Fibroblast of villous mesenchyme (primary cell): ENCODE measurements at regions not wholly inside any gene's neighbourhood (a gene's known extent, or its start where the extent isn't known, plus 50 kb on each side); places are given as distances from the start of the nearest gene placed in this dataset.

Experiments
- DNase-seq: peaks from one replicate; pipeline ENCODE4 v3.0.0-alpha.2; 2010; ENCODE audit warnings: low read depth
- H3K4me3 ChIP-seq: 2 replicates; pipeline ENCODE4 v1.5.1; 2011; ENCODE audit warnings: low read depth, mild to moderate bottlenecking, low read length
- TF ChIP-seq, protein P1 (sequence below): IDR thresholded peaks from 2 replicates; pipeline ENCODE4 v1.5.1; 2012; ENCODE audit warnings: low read depth, mild to moderate bottlenecking, low read length; ENCODE audit not compliant: insufficient read depth

DNA sequence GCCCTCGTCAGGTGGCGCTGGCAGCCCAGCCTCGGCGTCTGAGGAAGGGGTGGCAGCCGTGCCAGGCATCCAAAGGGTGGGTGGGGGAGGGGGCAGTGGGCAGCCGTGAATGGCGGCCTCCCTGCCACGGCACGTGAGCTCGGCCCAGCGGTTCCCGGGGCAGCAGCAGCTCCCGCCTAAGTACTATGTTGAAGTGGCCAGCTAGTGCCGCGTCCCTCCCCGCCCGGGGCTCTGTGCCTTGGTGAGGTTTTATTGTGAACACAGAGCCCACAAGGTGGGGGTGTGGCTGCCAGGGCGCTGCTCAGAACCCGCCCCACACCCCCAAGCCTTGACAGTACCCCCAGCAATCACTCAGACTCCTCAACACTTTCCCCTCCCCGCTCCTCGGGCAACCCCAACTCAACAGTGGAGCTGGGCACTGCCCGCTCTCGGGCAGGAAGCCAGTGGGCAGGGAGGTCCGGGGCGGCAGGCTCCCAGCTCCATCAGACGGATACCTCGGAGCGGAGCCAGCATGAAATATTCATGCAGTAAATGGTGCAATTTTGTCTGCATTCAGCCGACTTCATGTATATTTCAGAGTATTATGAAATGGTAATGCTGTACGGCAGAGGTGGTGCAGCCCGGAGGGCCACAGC, 80.4 kb downstream of the ENGASE start:
- no peak overlapping the region for H3K4me3 ChIP-seq
- DNase-seq: no peak
- TF ChIP-seq, protein P1, sequence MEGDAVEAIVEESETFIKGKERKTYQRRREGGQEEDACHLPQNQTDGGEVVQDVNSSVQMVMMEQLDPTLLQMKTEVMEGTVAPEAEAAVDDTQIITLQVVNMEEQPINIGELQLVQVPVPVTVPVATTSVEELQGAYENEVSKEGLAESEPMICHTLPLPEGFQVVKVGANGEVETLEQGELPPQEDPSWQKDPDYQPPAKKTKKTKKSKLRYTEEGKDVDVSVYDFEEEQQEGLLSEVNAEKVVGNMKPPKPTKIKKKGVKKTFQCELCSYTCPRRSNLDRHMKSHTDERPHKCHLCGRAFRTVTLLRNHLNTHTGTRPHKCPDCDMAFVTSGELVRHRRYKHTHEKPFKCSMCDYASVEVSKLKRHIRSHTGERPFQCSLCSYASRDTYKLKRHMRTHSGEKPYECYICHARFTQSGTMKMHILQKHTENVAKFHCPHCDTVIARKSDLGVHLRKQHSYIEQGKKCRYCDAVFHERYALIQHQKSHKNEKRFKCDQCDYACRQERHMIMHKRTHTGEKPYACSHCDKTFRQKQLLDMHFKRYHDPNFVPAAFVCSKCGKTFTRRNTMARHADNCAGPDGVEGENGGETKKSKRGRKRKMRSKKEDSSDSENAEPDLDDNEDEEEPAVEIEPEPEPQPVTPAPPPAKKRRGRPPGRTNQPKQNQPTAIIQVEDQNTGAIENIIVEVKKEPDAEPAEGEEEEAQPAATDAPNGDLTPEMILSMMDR: no peak

DNA sequence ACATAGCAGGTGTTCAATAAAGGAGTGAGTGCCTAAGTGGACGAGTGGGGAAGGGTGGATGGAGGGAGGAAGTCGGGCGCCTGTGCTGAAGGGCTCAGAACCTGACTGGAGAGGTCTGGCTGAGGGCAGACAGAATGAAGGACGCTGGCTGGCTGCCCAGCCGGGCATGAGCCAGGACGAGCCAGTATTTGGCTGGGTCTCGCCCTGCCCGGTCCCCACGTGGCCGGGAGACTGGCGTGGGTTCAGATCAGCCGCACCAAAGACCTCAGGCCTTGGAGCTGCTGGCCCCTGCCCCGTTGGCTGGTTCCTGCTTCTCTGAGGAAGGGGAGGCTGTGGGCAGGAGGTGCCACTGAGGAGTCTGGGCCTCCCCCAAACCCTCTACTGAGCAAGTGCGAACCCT, 79.8 kb downstream of the ENGASE start:
- H3K4me3 ChIP-seq: no peak overlapping the region
- no peak for DNase-seq
- TF ChIP-seq, protein P1: no peak

DNA sequence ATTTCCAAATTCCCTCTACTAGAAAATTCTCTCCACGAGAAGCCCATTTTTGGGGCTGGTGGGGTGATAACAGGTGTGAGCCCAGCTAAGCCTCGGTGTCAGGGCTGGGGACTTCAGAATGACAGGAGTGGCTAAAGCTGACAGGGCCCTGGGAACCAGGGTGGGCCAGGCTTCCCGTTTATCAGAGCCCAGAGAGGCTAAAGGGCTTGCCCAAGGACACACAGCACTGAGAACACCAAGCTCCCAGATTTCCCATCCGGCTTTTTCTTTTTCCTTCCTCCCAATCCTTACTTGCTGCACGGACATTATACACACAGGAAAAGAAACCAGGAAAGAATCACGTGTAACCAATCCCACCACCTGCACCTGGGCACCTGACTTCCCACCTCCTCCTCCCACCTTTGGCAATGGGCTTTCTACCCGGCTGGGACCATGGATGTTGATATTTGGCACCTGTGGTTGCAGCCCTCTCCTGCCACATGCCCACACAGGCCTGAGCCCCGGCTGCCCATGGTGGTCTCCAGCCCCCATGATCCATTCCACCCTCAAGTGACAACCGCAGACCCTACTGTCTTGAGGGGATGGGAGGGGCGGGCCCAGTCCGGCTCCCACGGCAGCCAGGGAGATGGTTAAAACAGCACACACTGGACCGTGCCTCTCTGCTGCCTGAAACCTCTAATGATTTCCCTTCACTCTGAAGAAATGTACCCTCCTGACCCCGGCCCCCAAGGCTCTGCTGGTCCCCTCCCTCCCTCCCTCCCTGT, 78.9 kb downstream of the ENGASE start:
- TF ChIP-seq, protein P1: no peak
- no peak overlapping the region for H3K4me3 ChIP-seq
- no peak for DNase-seq

- TF ChIP-seq, protein P1: no peak
- no peak for DNase-seq
- no peak overlapping the region for H3K4me3 ChIP-seq
Measured at GRCh38 chr17:79152636-79153035, 78.0 kb downstream of the ENGASE start.

DNA sequence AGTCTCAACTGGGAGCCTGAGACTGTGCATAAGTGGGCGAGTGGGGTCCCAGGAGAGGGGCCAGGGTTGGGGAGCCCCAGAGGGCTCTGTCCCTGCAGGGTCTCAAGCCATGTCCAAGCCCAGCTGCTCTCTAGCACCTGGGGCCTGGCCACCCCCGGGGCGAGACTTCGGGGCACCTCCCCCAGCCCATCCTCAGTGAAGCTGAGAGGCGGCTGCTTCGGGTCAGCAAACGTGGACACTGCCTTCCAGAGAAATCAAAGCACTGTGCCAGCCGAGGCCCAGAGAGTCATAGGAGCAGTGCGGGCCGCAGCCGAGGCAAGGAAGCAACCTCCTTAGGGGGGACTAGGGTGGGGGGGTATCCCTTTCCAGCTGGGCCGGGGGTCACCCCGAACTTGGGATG, 77.5 kb downstream of the ENGASE start:
- H3K4me3 ChIP-seq: no peak overlapping the region
- no peak for DNase-seq
- TF ChIP-seq, protein P1: no peak

DNA sequence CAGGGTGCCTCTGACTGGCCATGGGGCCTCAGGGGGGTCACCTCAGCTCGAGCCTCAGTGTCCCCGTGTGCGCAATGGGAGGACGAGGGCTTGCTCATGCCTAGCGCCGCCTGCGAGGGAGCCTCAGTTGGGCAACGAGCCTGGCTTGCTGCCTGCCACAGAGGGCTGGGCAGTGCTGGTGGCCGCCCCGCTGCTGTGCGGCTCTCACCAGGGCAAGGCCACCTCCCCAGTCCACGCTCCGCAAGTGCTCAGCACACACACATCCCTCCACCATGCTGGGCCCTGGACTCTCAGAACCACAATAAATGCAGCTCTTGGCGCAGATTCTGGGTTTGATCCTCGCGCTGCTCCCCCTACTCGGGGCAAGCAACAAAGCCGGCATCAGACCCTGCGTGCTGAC, 76.2 kb downstream of the ENGASE start:
- no peak for DNase-seq
- H3K4me3 ChIP-seq: no peak overlapping the region
- TF ChIP-seq, protein P1: no peak
